Endothelial cell of umbilical vein (primary cell): ENCODE measurements at regions not wholly inside any gene's neighbourhood (a gene's known extent, or its start where the extent isn't known, plus 50 kb on each side); places are given as distances from the start of the nearest gene placed in this dataset.

ENCODE experiments used
- EZH2 ChIP-seq: IDR thresholded peaks from 2 replicates; pipeline ENCODE4 v1.6.1; 2012; ENCODE audit warnings: borderline replicate concordance, low read depth, mild to moderate bottlenecking, moderate library complexity, low read length, inconsistent platforms; ENCODE audit not compliant: severe bottlenecking
- POLR2A ChIP-seq: IDR thresholded peaks from 2 replicates; pipeline ENCODE4 v1.6.1; 2012; ENCODE audit warnings: low read depth, mild to moderate bottlenecking, control low read depth, low read length
- POLR2AphosphoS5 ChIP-seq: IDR thresholded peaks from 2 replicates; pipeline ENCODE4 v1.6.1; 2012; ENCODE audit warnings: low read depth, mild to moderate bottlenecking, control low read depth, low read length, moderate library complexity; ENCODE audit not compliant: insufficient read depth
- TF ChIP-seq, protein P1 (sequence below), 2 donors: IDR thresholded peaks; 1 replicate in 1 of 2; 2 replicates in 1 of 2; pipeline ENCODE4 v1.5.1; 2011; ENCODE audit warnings: low read length in 2 of 2, mild to moderate bottlenecking in 2 of 2, moderate library complexity in 2 of 2, control low read depth in 1 of 2, inconsistent platforms in 1 of 2, low read depth in 1 of 2; ENCODE audit not compliant: insufficient read depth in 1 of 2; ENCODE audit errors: extremely low read depth in 1 of 2
- TF ChIP-seq, protein P2 (sequence below): IDR thresholded peaks from 2 replicates; pipeline ENCODE4 v1.6.1; 2011; ENCODE audit not compliant: insufficient read depth, insufficient read length

DNA sequence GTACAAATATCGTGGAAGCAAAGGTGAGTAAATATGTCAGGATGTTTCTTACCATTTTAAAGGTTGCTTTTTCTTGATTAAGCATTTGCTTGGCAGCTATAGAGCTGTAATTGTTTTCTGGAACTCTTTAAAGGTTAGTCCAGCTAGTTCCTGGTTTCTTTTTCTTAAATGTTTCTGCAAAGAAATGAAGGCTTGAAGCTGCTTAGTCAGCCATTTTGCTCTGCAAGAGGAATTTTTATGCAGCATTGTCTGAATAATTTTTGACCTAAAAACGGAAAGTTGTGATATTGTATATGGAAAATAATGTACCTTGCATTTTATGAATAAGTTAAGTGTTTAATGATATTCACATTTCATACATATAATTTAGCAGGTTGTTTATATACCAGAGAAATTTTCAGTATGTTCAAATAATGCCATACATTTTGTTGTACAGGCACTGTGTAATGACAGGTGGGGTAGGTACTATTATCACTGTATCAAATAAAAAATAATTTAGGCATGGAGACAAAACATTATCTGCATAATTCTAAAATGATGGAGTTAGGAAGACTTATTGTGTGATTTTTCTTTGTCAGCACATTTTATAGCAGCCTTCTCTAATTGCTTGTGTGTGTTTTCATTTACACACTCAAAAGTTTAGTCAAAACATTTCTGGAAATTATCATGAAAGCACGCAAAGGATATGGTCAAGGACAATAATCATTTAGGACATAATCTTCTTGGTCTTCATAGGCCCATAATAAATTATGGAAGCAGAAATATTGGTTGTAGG is 624.4 kb downstream of the NCAM2 start:
- TF ChIP-seq POLR2AphosphoS5 (no peak), POLR2A (no peak), EZH2 (no peak)
- TF ChIP-seq, protein P1, sequence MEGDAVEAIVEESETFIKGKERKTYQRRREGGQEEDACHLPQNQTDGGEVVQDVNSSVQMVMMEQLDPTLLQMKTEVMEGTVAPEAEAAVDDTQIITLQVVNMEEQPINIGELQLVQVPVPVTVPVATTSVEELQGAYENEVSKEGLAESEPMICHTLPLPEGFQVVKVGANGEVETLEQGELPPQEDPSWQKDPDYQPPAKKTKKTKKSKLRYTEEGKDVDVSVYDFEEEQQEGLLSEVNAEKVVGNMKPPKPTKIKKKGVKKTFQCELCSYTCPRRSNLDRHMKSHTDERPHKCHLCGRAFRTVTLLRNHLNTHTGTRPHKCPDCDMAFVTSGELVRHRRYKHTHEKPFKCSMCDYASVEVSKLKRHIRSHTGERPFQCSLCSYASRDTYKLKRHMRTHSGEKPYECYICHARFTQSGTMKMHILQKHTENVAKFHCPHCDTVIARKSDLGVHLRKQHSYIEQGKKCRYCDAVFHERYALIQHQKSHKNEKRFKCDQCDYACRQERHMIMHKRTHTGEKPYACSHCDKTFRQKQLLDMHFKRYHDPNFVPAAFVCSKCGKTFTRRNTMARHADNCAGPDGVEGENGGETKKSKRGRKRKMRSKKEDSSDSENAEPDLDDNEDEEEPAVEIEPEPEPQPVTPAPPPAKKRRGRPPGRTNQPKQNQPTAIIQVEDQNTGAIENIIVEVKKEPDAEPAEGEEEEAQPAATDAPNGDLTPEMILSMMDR (IDR thresholded peaks at IDR 0.05; ENCODE audit: extremely low read depth in 1 of 2, insufficient read depth in 1 of 2, low read depth in 1 of 2, low read length in 2 of 2), result no peak
- TF ChIP-seq, protein P2, sequence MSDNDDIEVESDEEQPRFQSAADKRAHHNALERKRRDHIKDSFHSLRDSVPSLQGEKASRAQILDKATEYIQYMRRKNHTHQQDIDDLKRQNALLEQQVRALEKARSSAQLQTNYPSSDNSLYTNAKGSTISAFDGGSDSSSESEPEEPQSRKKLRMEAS, result no peak
